GM19395 (cell line): ENCODE measurements at regions not wholly inside any gene's neighbourhood (a gene's known extent, or its start where the extent isn't known, plus 50 kb on each side); places are given as distances from the start of the nearest gene placed in this dataset.

Experiments
- ATAC-seq: cut with Tn5 transposase; IDR thresholded peaks from one replicate; pipeline ENCODE4 v1.9.1; 2021; ENCODE audit warnings: mild to moderate bottlenecking, moderate library complexity; ENCODE audit not compliant: unreplicated experiment

DNA sequence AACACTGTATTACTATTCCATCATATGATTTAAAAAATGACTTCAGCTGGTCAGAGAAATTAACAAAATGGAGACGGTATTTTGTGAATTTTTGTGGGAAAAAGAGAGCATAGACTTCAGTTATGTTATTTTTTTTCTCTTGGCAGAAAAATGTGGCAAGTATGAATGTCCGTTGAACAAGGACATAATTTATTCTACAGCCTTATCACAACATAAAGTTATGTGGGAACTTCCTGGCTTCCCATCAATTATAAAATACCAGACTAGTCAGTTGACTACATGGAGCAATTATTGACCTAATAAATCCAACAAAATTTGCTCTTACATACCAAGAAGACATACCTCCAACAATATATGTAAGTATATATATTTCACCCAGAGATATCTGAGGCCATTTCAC lies 88.6 kb upstream of the PPP1R3A start:
- ATAC-seq = no peak

DNA sequence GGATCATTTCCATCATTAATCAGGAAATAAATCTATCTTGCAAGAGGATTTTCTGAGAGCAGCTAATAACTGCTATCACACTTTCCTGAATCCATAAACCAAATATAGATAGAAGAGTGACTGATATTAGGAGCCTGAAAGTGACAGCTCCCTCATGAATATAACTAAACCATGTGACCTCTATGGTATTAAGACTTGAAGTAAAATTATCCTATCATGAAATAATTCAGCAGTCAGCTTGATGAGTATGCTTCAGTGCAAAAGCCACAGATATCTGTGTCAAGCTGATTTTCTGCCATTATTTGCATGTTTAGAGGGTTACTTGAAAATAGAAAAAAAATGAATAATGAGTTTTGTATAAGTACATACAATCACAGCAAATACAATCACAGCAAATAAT lies 80.1 kb upstream of the PPP1R3A start:
- no peak for ATAC-seq

DNA sequence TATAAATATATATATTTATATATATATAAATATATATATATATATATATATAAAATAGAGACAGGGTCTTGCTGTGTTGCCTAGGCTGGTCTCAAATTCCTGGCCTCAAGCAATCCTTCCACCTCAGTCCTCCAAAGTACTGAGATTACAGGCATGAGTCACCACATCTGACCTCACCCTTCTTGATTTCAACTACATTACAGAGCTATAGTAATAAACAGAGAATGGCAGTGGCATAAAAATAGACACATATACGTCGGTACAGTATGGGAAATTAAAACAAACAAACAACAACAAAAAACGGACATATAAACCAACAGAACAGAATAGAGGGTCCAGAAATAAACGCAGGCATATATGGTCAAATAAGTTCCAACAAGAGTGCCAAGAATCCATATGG lies 77.6 kb upstream of the PPP1R3A start:
- ATAC-seq = no peak

DNA sequence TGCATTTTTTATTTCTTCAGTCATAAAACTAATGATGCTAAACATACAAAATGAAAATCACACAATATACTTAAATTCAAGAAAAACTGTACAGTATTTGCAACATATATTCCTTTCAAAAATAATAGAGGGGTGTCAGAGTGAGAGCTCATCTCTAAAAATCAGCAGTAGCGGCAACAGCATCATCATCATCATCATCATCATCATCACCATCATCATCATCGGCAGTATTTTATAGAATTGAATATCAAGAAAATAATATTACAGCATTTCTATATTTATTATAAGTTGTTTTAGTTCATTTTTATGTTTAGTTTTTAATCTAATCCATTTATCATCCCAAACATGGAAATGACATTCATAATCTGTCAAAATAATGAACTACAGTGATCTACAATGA lies 67.4 kb upstream of the PPP1R3A start:
- no peak for ATAC-seq

DNA sequence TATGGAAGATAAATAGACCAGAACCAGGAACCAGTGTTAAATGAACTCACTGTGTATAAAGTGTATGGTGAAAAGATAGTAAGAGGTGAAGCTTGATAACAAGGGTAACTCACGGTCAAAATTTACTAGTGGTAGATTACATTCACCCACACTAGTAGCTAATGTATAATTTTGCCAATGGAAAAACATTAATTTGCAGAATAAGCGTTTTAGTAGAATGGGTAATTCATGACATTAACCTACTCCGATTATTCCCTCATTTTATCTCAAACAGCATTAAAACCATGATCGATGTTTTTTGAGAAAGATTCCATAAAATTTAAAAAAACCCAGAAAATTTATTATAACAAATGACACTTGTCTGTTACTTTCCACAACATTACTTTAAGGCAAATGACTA lies 57.7 kb upstream of the PPP1R3A start:
- no peak for ATAC-seq

DNA sequence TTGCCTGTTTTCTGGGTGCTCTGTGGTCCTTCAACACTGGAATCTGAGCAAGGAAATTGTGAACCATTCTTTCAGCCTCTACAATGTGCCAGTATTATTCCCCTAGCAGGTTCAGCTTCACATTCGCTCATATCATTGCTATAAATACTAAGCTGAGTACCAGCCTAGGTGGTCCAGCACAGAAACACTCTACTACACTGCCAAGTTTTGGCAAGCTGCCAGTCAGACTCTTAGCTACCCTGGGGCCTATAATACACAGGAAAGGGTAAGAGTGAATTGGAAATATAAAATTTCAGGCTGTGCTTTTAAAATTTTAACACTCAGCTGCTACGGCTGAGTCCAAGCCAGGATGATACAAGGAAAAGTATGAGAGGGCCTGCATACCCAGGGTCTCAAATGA lies 49.9 kb upstream of the PPP1R3A start:
- no peak for ATAC-seq
